ENCODE measurements at regions not wholly inside any gene's neighbourhood (a gene's known extent, or its start where the extent isn't known, plus 50 kb on each side); places are given as distances from the start of the nearest gene placed in this dataset.

DNA sequence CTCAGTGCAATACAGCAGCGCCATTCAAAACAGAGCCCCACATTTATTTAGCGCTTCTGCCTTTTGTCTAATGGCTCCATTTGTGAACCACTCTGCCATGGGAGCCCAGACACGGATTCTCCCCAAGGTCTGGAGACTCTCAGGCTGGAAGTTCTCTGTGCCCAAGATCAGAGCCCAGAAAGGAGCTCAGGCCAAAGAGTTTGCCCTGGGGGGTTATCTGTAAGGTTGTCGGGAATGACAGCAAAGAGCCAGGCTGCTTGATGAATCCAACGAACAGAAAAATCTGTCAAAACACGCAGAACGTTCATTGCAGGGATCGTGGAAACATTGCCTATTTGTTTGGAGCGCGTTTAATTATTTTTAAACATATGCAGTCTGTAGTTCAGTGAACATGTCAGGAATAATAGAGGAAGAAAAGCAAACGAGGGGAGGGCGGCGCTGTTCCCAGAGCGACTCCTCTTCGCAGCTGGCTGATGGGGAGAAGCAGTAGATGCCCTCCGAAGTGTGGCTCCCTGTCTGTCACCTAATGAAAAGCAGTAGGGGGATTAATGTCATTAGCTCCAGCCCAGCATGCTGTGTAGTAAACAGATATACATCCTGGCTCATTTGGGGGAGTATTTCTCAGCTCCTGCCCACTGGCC, 464.9 kb upstream of the MPDZ start:
- no peaks in the 10 kb centered on the region for H4K20me1 ChIP-seq (ENCODE audit: insufficient read depth, low read length)
- H3K27me3 ChIP-seq (ENCODE audit: insufficient read depth, low read length) = no peaks in the 10 kb centered on the region
- no peak overlapping the region for H3K4me3 ChIP-seq (ENCODE audit: low read depth, low read length, poor library complexity, severe bottlenecking)
- no peaks in the 10 kb centered on the region for H3K36me3 ChIP-seq (ENCODE audit: insufficient read depth, low read length)
- TF ChIP-seq, protein P1, sequence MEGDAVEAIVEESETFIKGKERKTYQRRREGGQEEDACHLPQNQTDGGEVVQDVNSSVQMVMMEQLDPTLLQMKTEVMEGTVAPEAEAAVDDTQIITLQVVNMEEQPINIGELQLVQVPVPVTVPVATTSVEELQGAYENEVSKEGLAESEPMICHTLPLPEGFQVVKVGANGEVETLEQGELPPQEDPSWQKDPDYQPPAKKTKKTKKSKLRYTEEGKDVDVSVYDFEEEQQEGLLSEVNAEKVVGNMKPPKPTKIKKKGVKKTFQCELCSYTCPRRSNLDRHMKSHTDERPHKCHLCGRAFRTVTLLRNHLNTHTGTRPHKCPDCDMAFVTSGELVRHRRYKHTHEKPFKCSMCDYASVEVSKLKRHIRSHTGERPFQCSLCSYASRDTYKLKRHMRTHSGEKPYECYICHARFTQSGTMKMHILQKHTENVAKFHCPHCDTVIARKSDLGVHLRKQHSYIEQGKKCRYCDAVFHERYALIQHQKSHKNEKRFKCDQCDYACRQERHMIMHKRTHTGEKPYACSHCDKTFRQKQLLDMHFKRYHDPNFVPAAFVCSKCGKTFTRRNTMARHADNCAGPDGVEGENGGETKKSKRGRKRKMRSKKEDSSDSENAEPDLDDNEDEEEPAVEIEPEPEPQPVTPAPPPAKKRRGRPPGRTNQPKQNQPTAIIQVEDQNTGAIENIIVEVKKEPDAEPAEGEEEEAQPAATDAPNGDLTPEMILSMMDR (IDR thresholded peaks at IDR 0.05; ENCODE audit: low read length) = no peak
- H3K27ac ChIP-seq (ENCODE audit: low read depth, low read length, poor library complexity, severe bottlenecking) = no peak overlapping the region
- no peak overlapping the region for H2AFZ ChIP-seq (ENCODE audit: low read length)
- no peak overlapping the region for H3K4me2 ChIP-seq (ENCODE audit: low read length)
- H3F3A ChIP-seq (ENCODE audit: insufficient read depth, low read length) = no peaks in the 10 kb centered on the region
- H3K9me3 ChIP-seq (ENCODE audit: low read length) = no peaks in the 10 kb centered on the region
- no peaks in the 10 kb centered on the region for H3K9me2 ChIP-seq (ENCODE audit: low read depth, low read length)
- H3K9ac ChIP-seq (ENCODE audit: low read length) = no peak overlapping the region
- H3K79me2 ChIP-seq (ENCODE audit: insufficient read depth, low read length) = no peaks in the 10 kb centered on the region
- H3K4me1 ChIP-seq (ENCODE audit: insufficient read depth, low read length, severe bottlenecking) = no peaks in the 10 kb centered on the region

DNA sequence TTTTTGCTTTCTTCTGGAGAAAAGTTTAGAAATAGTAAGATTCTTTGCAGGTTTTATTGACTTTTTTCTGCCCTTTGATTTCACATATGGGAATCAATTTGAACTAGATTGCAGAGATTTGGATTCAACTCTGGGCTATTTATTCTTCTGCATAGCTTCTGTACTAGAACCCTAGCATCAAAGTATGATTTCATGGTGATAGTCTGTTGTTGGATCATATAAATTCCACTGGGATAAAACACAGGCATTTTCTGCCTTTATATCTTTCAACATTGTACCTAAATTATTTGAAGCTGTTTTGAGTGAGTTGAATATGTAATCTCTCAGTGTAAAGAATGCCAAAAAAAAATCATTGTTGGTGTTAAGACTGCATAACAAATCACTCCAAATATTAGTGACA, 458.4 kb upstream of the MPDZ start:
- Histone ChIP-seq H3K9me2 (ENCODE audit: low read depth, low read length) (no peaks in the 10 kb centered on the region), H3K27me3 (ENCODE audit: insufficient read depth, low read length) (no peaks in the 10 kb centered on the region), H3K4me3 (ENCODE audit: low read depth, low read length, poor library complexity, severe bottlenecking) (no peak overlapping the region), H3K27ac (ENCODE audit: low read depth, low read length, poor library complexity, severe bottlenecking) (no peak overlapping the region), H3K9me3 (ENCODE audit: low read length) (no peaks in the 10 kb centered on the region), H2AFZ (ENCODE audit: low read length) (no peak overlapping the region), H3K79me2 (ENCODE audit: insufficient read depth, low read length) (no peaks in the 10 kb centered on the region), H4K20me1 (ENCODE audit: insufficient read depth, low read length) (no peaks in the 10 kb centered on the region), H3K9ac (ENCODE audit: low read length) (no peak overlapping the region), H3K4me2 (ENCODE audit: low read length) (no peak overlapping the region), H3K4me1 (ENCODE audit: insufficient read depth, low read length, severe bottlenecking) (no peaks in the 10 kb centered on the region), H3K36me3 (ENCODE audit: insufficient read depth, low read length) (no peaks in the 10 kb centered on the region), H3F3A (ENCODE audit: insufficient read depth, low read length) (no peaks in the 10 kb centered on the region)
- TF ChIP-seq EZH2 (IDR thresholded peaks at IDR 0.05; ENCODE audit: borderline replicate concordance, low read length) = no peak
- TF ChIP-seq, protein P1 (IDR thresholded peaks at IDR 0.05; ENCODE audit: low read length) = no peak

DNA sequence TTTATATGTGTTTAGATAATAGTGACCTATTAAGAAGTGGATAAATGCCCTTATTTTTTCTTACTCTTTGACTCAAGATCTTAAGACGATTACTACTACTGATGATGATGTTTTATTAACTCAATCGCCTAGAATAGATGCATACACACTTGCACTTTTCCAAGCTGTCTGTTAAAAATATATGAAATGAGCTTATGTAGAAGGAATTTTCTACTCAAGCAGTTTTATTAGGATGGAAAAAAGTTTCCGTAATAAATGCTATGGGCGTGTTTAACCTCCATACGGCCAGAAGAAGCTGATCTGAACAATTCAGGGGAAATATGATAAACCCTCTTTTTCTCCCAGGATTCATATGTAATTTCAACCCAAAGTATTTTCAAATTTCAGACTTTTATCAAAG, 455.7 kb upstream of the MPDZ start:
- no peaks in the 10 kb centered on the region for H3K9me2 ChIP-seq (ENCODE audit: low read depth, low read length)
- no peaks in the 10 kb centered on the region for H3K4me1 ChIP-seq (ENCODE audit: insufficient read depth, low read length, severe bottlenecking)
- TF ChIP-seq EZH2 (IDR thresholded peaks at IDR 0.05; ENCODE audit: borderline replicate concordance, low read length) = no peak
- TF ChIP-seq, protein P1 (IDR thresholded peaks at IDR 0.05; ENCODE audit: low read length) = no peak
- H3K9ac ChIP-seq (ENCODE audit: low read length) = no peak overlapping the region
- no peak overlapping the region for H3K4me3 ChIP-seq (ENCODE audit: low read depth, low read length, poor library complexity, severe bottlenecking)
- H4K20me1 ChIP-seq (ENCODE audit: insufficient read depth, low read length) = no peaks in the 10 kb centered on the region
- no peaks in the 10 kb centered on the region for H3F3A ChIP-seq (ENCODE audit: insufficient read depth, low read length)
- H2AFZ ChIP-seq (ENCODE audit: low read length) = no peak overlapping the region
- no peak overlapping the region for H3K27ac ChIP-seq (ENCODE audit: low read depth, low read length, poor library complexity, severe bottlenecking)
- H3K36me3 ChIP-seq (ENCODE audit: insufficient read depth, low read length) = no peaks in the 10 kb centered on the region
- H3K9me3 ChIP-seq (ENCODE audit: low read length) = no peaks in the 10 kb centered on the region
- H3K27me3 ChIP-seq (ENCODE audit: insufficient read depth, low read length) = no peaks in the 10 kb centered on the region
- no peak overlapping the region for H3K4me2 ChIP-seq (ENCODE audit: low read length)
- H3K79me2 ChIP-seq (ENCODE audit: insufficient read depth, low read length) = no peaks in the 10 kb centered on the region
